Kidney glomerular epithelial cell (primary cell): ENCODE measurements at regions not wholly inside any gene's neighbourhood (a gene's known extent, or its start where the extent isn't known, plus 50 kb on each side); places are given as distances from the start of the nearest gene placed in this dataset.
"Not testable (repeated sequence)": the region's sequence is repeated elsewhere in the genome, so short reads cannot be mapped to it uniquely, and the experiment has no call there.

Experiments
- DNase-seq: peaks from one replicate; lab custom pipeline; 2025; lab: John Stamatoyannopoulos, UW

DNA sequence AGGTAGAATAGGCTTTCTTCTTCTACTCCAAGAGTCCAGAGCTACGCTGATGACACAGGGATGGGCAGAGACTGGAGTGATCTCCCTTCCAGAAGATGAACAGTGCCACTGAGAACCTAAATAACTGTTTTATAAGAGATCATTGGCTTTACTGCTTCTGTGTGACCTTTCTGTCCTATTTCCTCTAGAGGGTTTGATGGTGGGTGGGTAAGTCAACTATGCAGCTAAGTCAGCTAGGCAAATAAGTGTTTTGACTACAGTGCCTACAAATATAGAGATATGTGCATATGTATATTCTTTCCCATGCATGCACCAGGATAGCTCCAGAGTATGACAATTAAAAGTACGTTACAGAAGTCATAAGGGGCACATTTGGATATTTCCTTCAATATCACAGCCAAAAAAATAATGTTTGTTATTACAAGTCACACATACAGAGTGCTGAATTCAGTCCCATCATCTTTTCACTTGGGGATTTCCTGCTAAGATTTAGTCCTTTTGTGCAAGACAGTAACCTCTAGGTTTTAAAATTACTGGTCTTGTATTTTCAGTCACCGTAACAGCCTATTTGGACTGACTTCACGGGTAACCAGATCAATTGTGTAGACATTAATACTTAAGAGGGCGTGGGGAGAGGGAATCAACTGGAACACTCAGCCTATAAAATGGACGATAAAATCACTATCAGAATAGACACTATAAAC is 412.6 kb upstream of the SOX5 start:
- DNase-seq, result no peak

DNA sequence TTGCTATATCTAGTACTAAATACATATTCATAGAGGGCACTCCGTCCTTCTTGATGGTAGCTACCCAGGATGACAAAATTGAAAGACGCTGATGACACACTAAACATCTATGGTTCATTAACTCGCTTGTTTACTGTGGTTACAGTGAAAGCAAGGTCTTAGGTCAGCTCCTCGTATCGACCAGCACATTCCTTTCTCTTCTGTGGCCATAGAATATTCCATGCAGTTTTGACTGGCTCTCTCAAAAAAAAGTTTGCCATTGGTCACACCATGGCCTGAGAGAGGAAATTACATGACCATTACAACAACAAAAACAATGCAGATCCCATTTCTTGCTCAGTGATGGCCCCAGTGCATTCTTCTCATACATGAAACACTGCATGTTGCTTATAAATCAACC is 411.4 kb upstream of the SOX5 start:
- peak; percentile 7 for DNase-seq

GRCh38 chr12:24360461-24360860 is 411.0 kb upstream of the SOX5 start:
- DNase-seq, result no peak

GRCh38 chr12:24360057-24360456 is 410.6 kb upstream of the SOX5 start:
- no peak for DNase-seq

DNA sequence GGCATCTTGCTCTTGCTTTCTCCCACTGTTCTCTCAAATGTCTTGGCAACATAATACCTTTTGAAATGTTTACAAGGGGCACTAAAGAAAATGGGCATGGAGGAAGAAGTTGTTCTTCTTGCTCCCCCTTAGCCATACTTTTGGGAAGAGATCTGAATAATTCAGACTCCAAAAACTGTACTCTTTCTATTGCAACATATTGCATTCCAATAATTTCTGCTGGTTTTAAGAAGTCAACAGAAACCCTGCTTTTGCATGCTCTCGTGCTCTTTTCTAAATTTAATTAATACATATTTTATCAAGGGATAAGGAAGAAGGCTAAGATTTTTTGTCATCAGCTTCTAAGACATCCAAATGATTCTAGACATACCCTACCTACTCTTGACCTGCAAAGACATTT is 409.9 kb upstream of the SOX5 start:
- DNase-seq, result no peak

DNA sequence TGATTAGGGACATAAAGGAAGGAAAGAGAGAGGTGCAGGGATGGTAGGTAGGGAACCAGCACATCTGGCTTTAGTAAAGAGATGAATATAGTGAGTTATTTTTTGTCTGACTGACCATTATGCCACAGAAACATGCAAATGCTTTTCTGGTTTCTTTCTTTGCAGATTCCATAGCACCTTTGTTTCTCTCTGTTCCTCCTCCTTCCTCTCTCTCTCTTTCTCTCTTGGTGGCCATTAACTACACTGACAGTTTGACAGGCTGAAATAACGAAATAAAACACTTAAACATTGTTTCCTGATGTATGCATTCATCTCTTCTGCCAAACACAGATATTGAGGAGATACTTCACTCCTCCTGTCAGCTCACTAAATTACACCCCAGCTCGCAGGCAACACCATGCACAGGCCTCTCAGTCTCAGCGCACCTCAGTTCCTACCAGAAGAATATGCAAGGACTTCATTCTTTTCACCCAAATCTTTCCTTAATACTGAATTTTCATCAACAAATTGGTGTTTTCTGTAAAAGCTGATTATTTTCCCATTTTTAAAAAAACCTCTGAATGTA is 406.9 kb upstream of the SOX5 start:
- DNase-seq, result no peak

DNA sequence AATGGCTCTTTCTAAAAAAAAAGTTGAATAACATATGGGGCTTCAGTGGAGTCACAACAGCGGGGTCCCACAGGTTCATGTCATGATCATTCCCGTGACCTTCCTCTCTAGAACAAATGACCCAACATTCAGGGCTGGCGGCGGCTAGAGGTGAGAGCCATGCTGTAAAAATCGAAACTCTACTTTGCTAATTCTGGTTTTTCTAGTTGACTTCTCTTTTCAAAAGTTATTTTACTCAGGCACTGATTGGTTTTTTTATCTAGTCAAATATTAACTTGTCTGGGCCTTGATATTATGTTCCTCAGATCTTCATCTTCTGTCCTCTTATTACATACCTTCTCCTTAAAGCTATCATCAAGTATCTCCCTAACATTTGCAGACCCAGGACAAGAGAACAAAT is 402.9 kb upstream of the SOX5 start:
- DNase-seq, result no peak

DNA sequence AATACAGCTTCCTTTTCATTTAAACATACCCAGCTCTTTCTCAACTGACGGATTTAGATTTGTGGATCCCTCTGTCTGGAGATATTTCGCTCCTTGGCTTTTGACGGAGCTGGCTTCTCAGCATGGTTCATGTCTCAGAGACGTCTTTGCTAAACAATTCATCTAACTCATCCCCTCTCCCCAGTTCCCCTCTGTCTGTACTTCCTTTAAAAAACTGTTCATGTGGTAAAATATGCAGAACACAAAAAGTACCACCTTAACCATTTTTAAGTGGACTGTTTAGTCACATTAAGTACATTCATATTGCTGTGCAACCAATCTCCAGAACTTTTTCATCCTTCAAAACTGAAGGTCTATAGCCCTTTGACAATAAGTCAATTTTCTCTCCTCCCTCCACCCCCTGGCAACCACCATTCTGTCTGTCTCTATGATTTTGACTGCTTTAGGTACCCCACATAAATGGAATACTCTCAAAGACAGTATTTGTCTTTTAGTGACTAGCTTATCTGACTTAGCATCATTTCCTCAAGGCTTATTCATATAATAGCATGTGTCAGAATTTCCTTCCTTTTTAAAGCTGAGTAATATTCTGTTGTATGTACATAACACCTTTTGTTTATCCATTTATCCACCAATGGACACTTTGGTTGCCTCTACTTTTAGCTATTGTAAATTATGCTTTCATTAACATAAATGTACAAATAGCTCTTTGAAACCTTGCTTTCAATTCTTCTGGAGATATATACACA is 399.8 kb upstream of the SOX5 start:
- no peak for DNase-seq

DNA sequence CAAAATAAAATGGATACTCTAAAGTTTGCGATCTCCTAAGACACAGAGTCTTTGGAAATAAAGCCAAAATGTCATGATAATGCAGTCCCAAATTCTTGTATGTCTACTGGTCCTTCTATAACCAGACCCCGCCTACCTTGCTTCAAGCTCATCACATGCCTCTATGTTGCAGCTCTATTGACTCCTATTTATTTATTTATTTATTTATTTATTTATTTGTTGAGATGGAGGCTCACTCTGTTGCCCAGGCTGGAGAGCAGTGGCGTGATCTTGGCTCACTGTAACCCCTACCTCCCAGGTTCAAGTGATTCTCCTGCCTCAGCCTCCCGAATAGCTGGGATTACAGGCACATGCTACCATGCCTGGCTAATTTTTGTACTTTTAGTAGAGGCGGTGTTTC is 398.7 kb upstream of the SOX5 start:
- DNase-seq, result not testable (repeated sequence)

- no peak for DNase-seq
These were observed 378.8 kb upstream of the SOX5 start for GRCh38 chr12:24328261-24328660.

DNA sequence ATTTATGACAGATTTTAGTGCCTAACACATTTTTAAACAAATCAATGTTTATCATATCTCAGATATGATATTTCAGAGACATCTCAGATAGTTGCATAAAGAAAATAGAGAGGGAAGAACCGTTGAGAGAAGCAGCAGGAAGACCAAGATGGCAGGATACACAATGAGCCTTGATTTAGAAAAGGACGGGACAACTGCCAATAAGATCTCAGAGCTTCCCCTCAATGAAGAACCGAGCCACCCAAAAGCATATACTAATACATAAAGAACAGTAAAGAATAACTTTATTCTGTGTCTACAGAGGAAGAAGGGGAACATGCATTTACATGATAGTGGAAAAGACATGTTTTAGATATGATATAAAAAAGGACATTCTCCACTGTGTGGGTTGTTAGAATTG is 375.9 kb upstream of the SOX5 start:
- DNase-seq, result no peak

- no peak for DNase-seq
These were observed 358.4 kb upstream of the SOX5 start for GRCh38 chr12:24307716-24308335.

GRCh38 chr12:24307153-24307552 is 357.7 kb upstream of the SOX5 start:
- no peak for DNase-seq

DNA sequence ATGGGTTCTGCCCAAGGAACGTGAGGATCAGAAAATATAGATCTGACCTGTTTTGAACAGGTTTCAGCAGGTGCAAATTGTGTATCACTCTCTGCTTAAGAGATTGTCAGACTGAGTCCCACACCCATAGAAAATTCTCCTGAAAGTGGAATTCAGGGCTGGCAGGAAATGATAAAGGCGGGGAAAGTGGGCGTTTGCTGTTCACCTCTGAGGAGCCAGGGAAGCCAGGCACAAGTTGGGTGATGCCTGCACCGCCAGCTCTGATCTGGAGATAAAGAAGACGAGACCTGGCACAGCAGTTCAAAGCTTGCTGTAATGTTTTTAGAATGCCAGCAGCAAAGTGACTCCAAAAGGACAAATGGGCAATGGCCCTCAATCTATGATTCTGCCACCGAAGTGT is 356.5 kb upstream of the SOX5 start:
- no peak for DNase-seq

GRCh38 chr12:24304285-24304684 is 354.8 kb upstream of the SOX5 start:
- DNase-seq, result no peak

DNA sequence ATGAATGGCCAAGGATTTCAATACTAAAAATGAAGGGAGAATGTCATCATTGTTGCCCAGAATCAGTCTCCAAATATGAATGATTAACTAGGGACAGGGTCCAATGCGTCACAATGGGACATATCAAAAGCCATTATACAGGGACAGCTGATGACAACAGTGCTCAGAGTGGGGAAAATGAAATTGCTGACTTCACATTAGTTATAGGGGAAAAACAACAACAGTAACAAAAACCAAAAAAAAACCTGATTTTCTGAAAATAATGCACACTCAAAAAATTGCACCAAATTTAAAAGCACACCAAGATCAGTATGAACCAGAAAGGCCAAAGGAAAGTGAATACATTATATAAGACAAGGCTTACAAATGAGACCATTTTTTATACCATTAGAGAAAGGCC is 353.2 kb upstream of the SOX5 start:
- no peak for DNase-seq

DNA sequence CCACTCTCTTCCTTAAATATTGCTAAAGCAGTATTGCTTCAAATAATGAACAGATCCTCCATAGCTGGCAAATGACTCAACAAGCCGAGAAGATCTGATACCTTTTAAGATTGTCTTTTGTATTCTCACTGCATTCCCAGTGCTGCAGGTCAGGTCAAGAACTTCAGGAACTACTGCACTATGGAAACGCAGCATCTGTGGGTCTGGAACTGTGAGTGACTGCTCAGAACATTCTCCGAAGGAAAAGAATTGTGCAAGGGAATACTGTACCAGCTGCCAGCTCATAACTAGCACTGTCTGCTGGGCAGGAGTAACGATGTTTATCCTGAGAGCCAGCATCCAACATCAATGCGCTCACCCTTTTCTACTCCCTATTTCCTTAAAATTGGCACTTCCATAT is 348.0 kb upstream of the SOX5 start:
- DNase-seq, result no peak

GRCh38 chr12:24293549-24293948 is 344.1 kb upstream of the SOX5 start:
- DNase-seq, result no peak

- DNase-seq, result no peak
These were observed 338.5 kb upstream of the SOX5 start for GRCh38 chr12:24287963-24288362.

GRCh38 chr12:24285448-24285847 is 336.0 kb upstream of the SOX5 start:
- no peak for DNase-seq

GRCh38 chr12:24281341-24281740 is 331.9 kb upstream of the SOX5 start:
- DNase-seq, result no peak

GRCh38 chr12:24280056-24280842 is 330.8 kb upstream of the SOX5 start:
- no peak for DNase-seq
